ENCODE measurements at regions not wholly inside any gene's neighbourhood (a gene's known extent, or its start where the extent isn't known, plus 50 kb on each side); places are given as distances from the start of the nearest gene placed in this dataset.

DNA sequence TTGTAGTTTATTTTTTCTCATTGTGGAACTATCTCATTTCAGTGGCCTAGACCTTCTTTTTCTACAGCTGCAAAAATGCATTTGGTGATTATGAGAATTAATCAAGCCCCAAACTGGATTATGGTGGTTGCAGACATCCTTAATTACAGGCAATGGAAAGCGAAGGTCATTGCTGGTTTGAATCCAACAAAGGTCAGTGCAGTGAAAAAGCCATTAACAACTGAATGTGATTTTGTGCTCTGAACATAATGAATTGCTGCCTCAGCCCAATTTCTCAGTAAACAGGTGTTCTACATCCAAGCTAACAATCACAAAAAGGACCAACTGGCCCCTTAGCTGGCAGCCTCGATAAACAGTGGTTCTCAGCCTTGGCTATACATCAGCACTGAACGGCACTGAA is 260.1 kb upstream of the DPPA4 start:
- no peak overlapping the region for H2AFZ ChIP-seq (ENCODE audit: low read length)
- no peak overlapping the region for H4K91ac ChIP-seq (ENCODE audit: insufficient read length, low read depth, low read length)
- H3K23me2 ChIP-seq (ENCODE audit: insufficient read length, low read depth, low read length, poor library complexity, severe bottlenecking), result no peaks in the 10 kb centered on the region
- H3K18ac ChIP-seq (ENCODE audit: insufficient read length, low read depth, low read length), result no peak overlapping the region
- Mint-ChIP-seq H3K9me3 (peaks cover 4 to 5% of the 10 kb centered on the region in 2 experiments; a peak in 4 of 5 replicates), H3K27ac (no peak overlapping the region), H3K4me3 (no peak overlapping the region), H3K4me1 (no peaks in the 10 kb centered on the region), H3K36me3 (ENCODE audit: insufficient read depth in 1 of 3, low read depth in 3 of 3) (peaks cover 0 to 4% (median 2%) of the 10 kb centered on the region in 3 experiments; a peak in 2 of 7 replicates), H3K27me3 (ENCODE audit: low read depth) (no peaks in the 10 kb centered on the region)
- H2AK5ac ChIP-seq (ENCODE audit: insufficient read length, low read length), result no peak overlapping the region
- H4K5ac ChIP-seq (ENCODE audit: insufficient read length, low read depth, low read length), result no peak overlapping the region
- no peak overlapping the region for H4K8ac ChIP-seq (replicated peaks; ENCODE audit: insufficient read length, low read depth, low read length)
- H3K4ac ChIP-seq (ENCODE audit: low read depth, low read length), result no peak overlapping the region
- H3K4me2 ChIP-seq (ENCODE audit: insufficient read depth, insufficient read length, low read length), result no peak overlapping the region
- no peaks in the 10 kb centered on the region for H3K79me1 ChIP-seq (ENCODE audit: insufficient read depth, low read depth, low read length, poor library complexity, severe bottlenecking)
- H3K9me3 ChIP-seq (ENCODE audit: control insufficient read depth, low read depth, low read length), result no peaks in the 10 kb centered on the region
- no peak overlapping the region for H3K14ac ChIP-seq (ENCODE audit: insufficient read depth, low read length)
- no peaks in the 10 kb centered on the region for H4K20me1 ChIP-seq (ENCODE audit: control insufficient read depth, insufficient read depth, insufficient read length)
- WGBS (ENCODE audit: extremely low coverage, insufficient read length, low lambda C conversion rate), result no CpG with 5 or more reads among the region's 3 CpGs
- no peak overlapping the region for H3K27ac ChIP-seq (ENCODE audit: insufficient read length, low read depth, low read length)
- no peak overlapping the region for H2BK15ac ChIP-seq (ENCODE audit: low read depth, low read length)
- H2BK120ac ChIP-seq (ENCODE audit: low read depth, low read length, poor library complexity, severe bottlenecking), result no peak overlapping the region
- no peaks in the 10 kb centered on the region for H3K79me2 ChIP-seq (ENCODE audit: insufficient read depth, low read length)
- H3K23ac ChIP-seq (ENCODE audit: insufficient read length, low read depth, low read length), result no peak overlapping the region
- TF ChIP-seq, protein P1, sequence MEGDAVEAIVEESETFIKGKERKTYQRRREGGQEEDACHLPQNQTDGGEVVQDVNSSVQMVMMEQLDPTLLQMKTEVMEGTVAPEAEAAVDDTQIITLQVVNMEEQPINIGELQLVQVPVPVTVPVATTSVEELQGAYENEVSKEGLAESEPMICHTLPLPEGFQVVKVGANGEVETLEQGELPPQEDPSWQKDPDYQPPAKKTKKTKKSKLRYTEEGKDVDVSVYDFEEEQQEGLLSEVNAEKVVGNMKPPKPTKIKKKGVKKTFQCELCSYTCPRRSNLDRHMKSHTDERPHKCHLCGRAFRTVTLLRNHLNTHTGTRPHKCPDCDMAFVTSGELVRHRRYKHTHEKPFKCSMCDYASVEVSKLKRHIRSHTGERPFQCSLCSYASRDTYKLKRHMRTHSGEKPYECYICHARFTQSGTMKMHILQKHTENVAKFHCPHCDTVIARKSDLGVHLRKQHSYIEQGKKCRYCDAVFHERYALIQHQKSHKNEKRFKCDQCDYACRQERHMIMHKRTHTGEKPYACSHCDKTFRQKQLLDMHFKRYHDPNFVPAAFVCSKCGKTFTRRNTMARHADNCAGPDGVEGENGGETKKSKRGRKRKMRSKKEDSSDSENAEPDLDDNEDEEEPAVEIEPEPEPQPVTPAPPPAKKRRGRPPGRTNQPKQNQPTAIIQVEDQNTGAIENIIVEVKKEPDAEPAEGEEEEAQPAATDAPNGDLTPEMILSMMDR (conservative IDR thresholded peaks at IDR 0.05), result no peak
- no peak overlapping the region for H2BK20ac ChIP-seq (ENCODE audit: low read depth, low read length, poor library complexity, severe bottlenecking)
- no peaks in the 10 kb centered on the region for H3K27me3 ChIP-seq (ENCODE audit: insufficient read depth, low read length)
- H3T11ph ChIP-seq (ENCODE audit: low read length), result no peak overlapping the region
- no peak overlapping the region for H2BK12ac ChIP-seq (ENCODE audit: insufficient read length, low read depth, low read length)
- H3K9ac ChIP-seq (ENCODE audit: extremely low read depth, insufficient read length, low read length), result no peak overlapping the region
- no peaks in the 10 kb centered on the region for H3K4me1 ChIP-seq (ENCODE audit: insufficient read depth, low read length)
- H3K56ac ChIP-seq (ENCODE audit: insufficient read length, low read depth, low read length), result no peak overlapping the region
- DNase-seq, result no peak
- no peak overlapping the region for H2BK5ac ChIP-seq (ENCODE audit: insufficient read length, low read length)

All from H9 (cell line).